ENCODE measurements at regions not wholly inside any gene's neighbourhood (a gene's known extent, or its start where the extent isn't known, plus 50 kb on each side); places are given as distances from the start of the nearest gene placed in this dataset.

- TF ChIP-seq REST (IDR thresholded peaks at IDR 0.05; ENCODE audit: insufficient read depth in 1 of 2, low read depth in 2 of 2, low read length in 2 of 2) (no peak), POLR2AphosphoS5 (IDR thresholded peaks at IDR 0.05; ENCODE audit: low read depth, low read length) (no peak), SIN3A (IDR thresholded peaks at IDR 0.05; ENCODE audit: borderline replicate concordance, insufficient read depth, low read length) (no peak), FOXP2 (optimal IDR thresholded peaks at IDR 0.05; ENCODE audit: borderline replicate concordance, extremely low read depth, extremely low read length, insufficient read depth) (no peak), TAF1 (IDR thresholded peaks at IDR 0.05; ENCODE audit: borderline replicate concordance, insufficient read depth, low read length) (no peak)
Observed at GRCh38 chr2:43057742-43058725, 168.4 kb downstream of the ZFP36L2 start.

GRCh38 chr2:43057026-43057741 is 169.2 kb downstream of the ZFP36L2 start:
- TF ChIP-seq SIN3A (IDR thresholded peaks at IDR 0.05; ENCODE audit: borderline replicate concordance, insufficient read depth, low read length) (no peak), TAF1 (IDR thresholded peaks at IDR 0.05; ENCODE audit: borderline replicate concordance, insufficient read depth, low read length) (no peak), REST (IDR thresholded peaks at IDR 0.05; ENCODE audit: insufficient read depth in 1 of 2, low read depth in 2 of 2, low read length in 2 of 2) (no peak), FOXP2 (optimal IDR thresholded peaks at IDR 0.05; ENCODE audit: borderline replicate concordance, extremely low read depth, extremely low read length, insufficient read depth) (no peak), POLR2AphosphoS5 (IDR thresholded peaks at IDR 0.05; ENCODE audit: low read depth, low read length) (no peak)

DNA sequence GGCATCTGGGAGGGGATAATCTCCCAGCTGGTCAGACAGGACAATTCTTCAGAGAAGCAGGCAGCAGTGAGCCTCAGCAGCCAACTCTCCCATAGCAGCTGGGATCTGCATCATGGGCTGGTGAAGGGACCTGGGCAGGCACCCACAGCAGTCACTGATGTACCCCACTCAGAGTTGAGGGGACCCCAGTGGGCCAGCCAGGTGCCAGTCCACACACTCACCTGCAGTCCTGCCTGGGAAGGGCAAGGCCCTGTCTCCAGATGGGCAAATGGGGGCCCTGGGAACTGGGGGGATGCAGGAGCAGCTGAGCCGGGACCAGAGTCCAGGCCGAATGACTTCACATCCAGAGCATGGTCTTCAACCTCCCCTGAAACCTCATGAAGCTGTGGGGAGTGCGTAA is 170.4 kb downstream of the ZFP36L2 start:
- TF ChIP-seq REST (IDR thresholded peaks at IDR 0.05; ENCODE audit: insufficient read depth in 1 of 2, low read depth in 2 of 2, low read length in 2 of 2), result no peak
- TF ChIP-seq TAF1 (IDR thresholded peaks at IDR 0.05; ENCODE audit: borderline replicate concordance, insufficient read depth, low read length), result no peak
- no peak for TF ChIP-seq SIN3A (IDR thresholded peaks at IDR 0.05; ENCODE audit: borderline replicate concordance, insufficient read depth, low read length)
- no peak for TF ChIP-seq FOXP2 (optimal IDR thresholded peaks at IDR 0.05; ENCODE audit: borderline replicate concordance, extremely low read depth, extremely low read length, insufficient read depth)
- TF ChIP-seq POLR2AphosphoS5 (IDR thresholded peaks at IDR 0.05; ENCODE audit: low read depth, low read length), result no peak

- TF ChIP-seq REST (IDR thresholded peaks at IDR 0.05; ENCODE audit: insufficient read depth in 1 of 2, low read depth in 2 of 2, low read length in 2 of 2) (no peak), POLR2AphosphoS5 (IDR thresholded peaks at IDR 0.05; ENCODE audit: low read depth, low read length) (no peak), FOXP2 (optimal IDR thresholded peaks at IDR 0.05; ENCODE audit: borderline replicate concordance, extremely low read depth, extremely low read length, insufficient read depth) (no peak), SIN3A (IDR thresholded peaks at IDR 0.05; ENCODE audit: borderline replicate concordance, insufficient read depth, low read length) (no peak), TAF1 (IDR thresholded peaks at IDR 0.05; ENCODE audit: borderline replicate concordance, insufficient read depth, low read length) (no peak)
Observed at GRCh38 chr2:43055086-43055912, 171.1 kb downstream of the ZFP36L2 start.

All from PFSK-1 (cell line).